Ovary (tissue), 3 donors: ENCODE measurements at regions not wholly inside any gene's neighbourhood (a gene's known extent, or its start where the extent isn't known, plus 50 kb on each side); places are given as distances from the start of the nearest gene placed in this dataset.

Experiments
- CTCF ChIP-seq, 3 donors: fragments of 450-650 bp in 2 of 3; fragments of 200-600 bp in 1 of 3; IDR thresholded peaks; one replicate each; pipeline versions ENCODE4 v1.5.1 to v1.8.0; 2016 to 2022; ENCODE audit warnings: antibody characterized with exemption in 3 of 3, mild to moderate bottlenecking in 1 of 3
- POLR2A ChIP-seq: fragments of 450-650 bp; IDR thresholded peaks from one replicate; pipeline ENCODE4 v1.6.1; 2017; ENCODE audit warnings: antibody characterized with exemption, mild to moderate bottlenecking, moderate library complexity
- donor health status: DM: no; HTN: no; CAD: no.

- TF ChIP-seq CTCF (IDR thresholded peaks at IDR 0.05) (no peak), POLR2A (no peak)
Observed at GRCh38 chr4:24688453-24688852, 104.1 kb upstream of the DHX15 start.
